Panc1 (cell line): ENCODE measurements at regions not wholly inside any gene's neighbourhood (a gene's known extent, or its start where the extent isn't known, plus 50 kb on each side); places are given as distances from the start of the nearest gene placed in this dataset.

Source experiments
- CTCF ChIP-seq: fragments of 450-650 bp; IDR thresholded peaks from 2 replicates; pipeline ENCODE4 v1.5.1; 2017; ENCODE audit warnings: mild to moderate bottlenecking
- REST ChIP-seq, 2 experiments: IDR thresholded peaks; 2 replicates each; pipeline ENCODE4 v1.6.1; 2011 to 2012; ENCODE audit warnings: low read depth in 2 of 2, control low read depth in 1 of 2, low read length in 1 of 2, mild to moderate bottlenecking in 1 of 2, moderate library complexity in 1 of 2; ENCODE audit not compliant: insufficient read depth in 1 of 2
- SIN3A ChIP-seq: IDR thresholded peaks from 2 replicates; pipeline ENCODE4 v1.6.1; 2012; ENCODE audit warnings: low read depth, mild to moderate bottlenecking, low read length, moderate library complexity, borderline replicate concordance; ENCODE audit not compliant: insufficient read depth

DNA sequence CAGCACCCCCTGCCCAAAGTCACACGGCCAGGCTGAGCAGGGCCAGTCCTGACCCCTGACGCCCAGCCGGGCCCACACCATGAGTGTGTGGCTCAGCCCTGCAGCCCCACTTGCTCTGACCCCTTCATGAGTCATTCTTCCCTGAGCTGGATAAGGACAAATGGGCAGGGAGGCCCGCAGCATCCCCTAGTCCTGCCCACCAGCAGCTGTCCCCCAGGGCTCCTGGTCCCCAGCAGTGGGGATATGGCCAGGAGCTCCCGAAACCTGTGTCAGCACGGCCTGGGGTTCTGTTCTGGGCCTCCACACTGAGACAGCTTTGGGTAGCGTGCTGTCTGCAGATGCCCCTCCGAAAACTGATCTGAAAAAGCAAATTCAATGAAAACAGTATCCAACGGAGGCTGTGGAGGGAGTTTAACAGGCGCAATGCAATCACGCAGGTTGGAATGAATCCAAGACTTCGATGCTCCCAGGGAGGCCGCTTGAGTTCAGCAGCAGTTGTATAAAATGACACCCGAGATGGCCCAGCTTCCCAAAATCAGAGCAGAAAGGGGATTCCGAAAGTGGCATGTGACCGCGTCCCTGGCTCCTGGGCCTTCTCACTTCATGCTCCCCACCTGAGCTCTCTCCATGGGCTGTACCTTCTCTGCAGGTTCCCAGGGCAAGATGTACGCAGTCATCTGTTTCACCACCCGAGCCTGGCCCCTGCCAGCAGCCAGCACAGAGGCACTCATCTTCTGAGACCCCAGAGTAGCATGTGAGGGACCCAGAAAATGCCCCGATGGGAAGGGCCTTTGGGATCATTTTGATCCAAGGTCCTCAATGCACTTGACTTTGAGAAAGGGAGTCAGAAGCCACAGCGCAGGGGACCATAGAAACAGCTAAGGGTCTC is 214.1 kb downstream of the USP6NL start:
- no peak for TF ChIP-seq CTCF
- TF ChIP-seq SIN3A: no peak
- no peak for TF ChIP-seq REST (IDR thresholded peaks at IDR 0.05; ENCODE audit: insufficient read depth in 1 of 2, low read depth in 2 of 2, low read length in 1 of 2)
